ENCODE measurements at regions not wholly inside any gene's neighbourhood (a gene's known extent, or its start where the extent isn't known, plus 50 kb on each side); places are given as distances from the start of the nearest gene placed in this dataset.
"Not testable (repeated sequence)": the region's sequence is repeated elsewhere in the genome, so short reads cannot be mapped to it uniquely, and the experiment has no call there.

DNA sequence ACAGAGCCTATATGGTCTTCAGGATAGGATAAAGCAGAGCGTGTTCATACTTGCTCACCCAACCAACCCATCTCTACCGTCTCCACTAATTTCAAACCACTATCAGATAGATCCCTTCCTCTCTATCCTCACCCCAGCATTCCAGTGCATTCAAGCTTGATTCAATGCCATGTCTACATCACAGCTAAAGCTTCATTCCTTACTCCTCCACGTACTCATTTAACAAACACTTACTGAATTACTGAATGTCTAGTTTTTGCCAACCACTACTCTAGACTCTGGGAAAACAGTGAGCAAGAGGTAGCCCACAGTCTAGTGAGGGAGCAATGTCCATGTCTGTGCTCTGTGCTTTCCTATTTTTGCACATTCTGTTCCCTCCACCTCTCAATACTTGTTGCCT is 163.5 kb upstream of the MSX2 start:
- Histone ChIP-seq H3K79me2 (ENCODE audit: control insufficient read depth, insufficient read depth, low read length) (no peaks in the 10 kb centered on the region), H3K27me3 (replicated peaks in 1 of 2; ENCODE audit: control insufficient read depth in 2 of 2, insufficient read depth in 2 of 2, low read length in 1 of 2) (no peaks in the 10 kb centered on the region), H3K36me3 (ENCODE audit: control insufficient read depth in 2 of 2, insufficient read depth in 2 of 2, low read length in 1 of 2) (no peaks in the 10 kb centered on the region), H3K27ac (ENCODE audit: control insufficient read depth, insufficient read depth) (no peak overlapping the region), H3K4me2 (ENCODE audit: control insufficient read depth, insufficient read depth) (no peak overlapping the region), H3K9me3 (replicated peaks; ENCODE audit: control insufficient read depth, insufficient read depth, low read length) (no peaks in the 10 kb centered on the region), H4K20me1 (ENCODE audit: control insufficient read depth, insufficient read depth) (no peaks in the 10 kb centered on the region), H3K4me3 (no peak overlapping the region), H3K4me1 (ENCODE audit: control insufficient read depth, insufficient read depth, low read length) (no peaks in the 10 kb centered on the region), H3K9ac (ENCODE audit: control insufficient read depth, insufficient read depth, low read length) (no peak overlapping the region), H2AFZ (ENCODE audit: control insufficient read depth, low read depth, low read length) (no peak overlapping the region)
- WGBS (ENCODE audit: insufficient coverage, insufficient replicate concordance, low lambda C conversion rate, missing lambda C conversion rate) = 22% methylated on average over 3 of the region's 3 CpGs
- intact Hi-C loops (cut with micrococcal nuclease; ENCODE audit: unreplicated experiment) (no loop called here), in situ Hi-C loops (cut with MboI) (no loop called here)
- ChIA-PET RAD21 (ENCODE audit: unreplicated experiment) (no interaction called here), POLR2A (no interaction called here), CTCF (no interaction called here), SMC1A (ENCODE audit: uncharacterized antibody, unreplicated experiment) (no interaction called here)
- BruUV-seq (replicated peaks) = no TSS peak
- no peak for ATAC-seq
- no peak for DNase-seq (ENCODE audit: low read depth, low spot score)
- no peak for FAIRE-seq
- no peak for TF ChIP-seq FOXM1 (IDR thresholded peaks at IDR 0.05; ENCODE audit: low read depth, low read length)
- no peak for TF ChIP-seq GABPA (IDR thresholded peaks at IDR 0.05; ENCODE audit: low read depth)
- TF ChIP-seq YY1 (IDR thresholded peaks at IDR 0.05; ENCODE audit: low read depth, low read length) = no peak
- TF ChIP-seq, protein P1, sequence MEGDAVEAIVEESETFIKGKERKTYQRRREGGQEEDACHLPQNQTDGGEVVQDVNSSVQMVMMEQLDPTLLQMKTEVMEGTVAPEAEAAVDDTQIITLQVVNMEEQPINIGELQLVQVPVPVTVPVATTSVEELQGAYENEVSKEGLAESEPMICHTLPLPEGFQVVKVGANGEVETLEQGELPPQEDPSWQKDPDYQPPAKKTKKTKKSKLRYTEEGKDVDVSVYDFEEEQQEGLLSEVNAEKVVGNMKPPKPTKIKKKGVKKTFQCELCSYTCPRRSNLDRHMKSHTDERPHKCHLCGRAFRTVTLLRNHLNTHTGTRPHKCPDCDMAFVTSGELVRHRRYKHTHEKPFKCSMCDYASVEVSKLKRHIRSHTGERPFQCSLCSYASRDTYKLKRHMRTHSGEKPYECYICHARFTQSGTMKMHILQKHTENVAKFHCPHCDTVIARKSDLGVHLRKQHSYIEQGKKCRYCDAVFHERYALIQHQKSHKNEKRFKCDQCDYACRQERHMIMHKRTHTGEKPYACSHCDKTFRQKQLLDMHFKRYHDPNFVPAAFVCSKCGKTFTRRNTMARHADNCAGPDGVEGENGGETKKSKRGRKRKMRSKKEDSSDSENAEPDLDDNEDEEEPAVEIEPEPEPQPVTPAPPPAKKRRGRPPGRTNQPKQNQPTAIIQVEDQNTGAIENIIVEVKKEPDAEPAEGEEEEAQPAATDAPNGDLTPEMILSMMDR (IDR thresholded peaks at IDR 0.05 in 2 of 3, conservative IDR thresholded peaks at IDR 0.05 in 1 of 3; ENCODE audit: control insufficient read depth in 2 of 3, extremely low read depth in 1 of 3, insufficient read depth in 1 of 3, low read depth in 3 of 3, low read length in 3 of 3) = no peak
- TF ChIP-seq CHD1 (IDR thresholded peaks at IDR 0.05; ENCODE audit: low read depth, low read length) = no peak
- no peak for TF ChIP-seq BMI1 (IDR thresholded peaks at IDR 0.05; ENCODE audit: borderline replicate concordance)
- TF ChIP-seq ESRRA (IDR thresholded peaks at IDR 0.05; ENCODE audit: low read length) = no peak
- no peak for TF ChIP-seq EP300 (IDR thresholded peaks at IDR 0.05; ENCODE audit: borderline replicate concordance in 1 of 2, control insufficient read depth in 1 of 2, low read depth in 2 of 2, low read length in 2 of 2)
- no peak for TF ChIP-seq BHLHE40 (IDR thresholded peaks at IDR 0.05; ENCODE audit: borderline replicate concordance in 1 of 2, low read depth in 2 of 2, low read length in 1 of 2)
- TF ChIP-seq SIN3A (IDR thresholded peaks at IDR 0.05; ENCODE audit: low read depth, low read length) = no peak
- no peak for TF ChIP-seq GATAD2B (conservative IDR thresholded peaks at IDR 0.05; ENCODE audit: low read depth)
- no peak for TF ChIP-seq SPI1 (IDR thresholded peaks at IDR 0.05; ENCODE audit: borderline replicate concordance, insufficient read depth, low read depth, low read length)
- no peak for TF ChIP-seq RFX5 (IDR thresholded peaks at IDR 0.05; ENCODE audit: low read depth, low read length)
- no peak for TF ChIP-seq TBL1XR1 (IDR thresholded peaks at IDR 0.05; ENCODE audit: low read depth, low read length)

DNA sequence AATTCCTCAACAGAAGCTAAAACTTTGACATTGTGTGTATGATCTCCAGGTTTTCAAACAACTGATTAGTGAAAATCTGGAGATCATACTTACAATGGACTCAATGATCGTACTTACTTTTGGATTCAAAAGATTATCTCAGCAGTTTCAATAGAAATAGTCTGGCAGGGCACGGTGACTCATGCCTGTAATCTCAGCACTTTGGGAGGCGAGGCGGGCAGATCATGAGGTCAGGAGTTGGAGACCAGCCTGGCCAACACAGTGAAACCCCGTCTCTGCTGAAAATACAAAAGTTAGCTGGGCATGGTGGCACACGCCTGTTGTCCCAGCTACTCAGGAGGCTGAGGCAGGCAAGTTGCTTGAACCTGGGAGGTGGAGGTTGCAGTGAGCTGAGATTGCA is 161.3 kb upstream of the MSX2 start:
- FAIRE-seq; H3K79me2 ChIP-seq (ENCODE audit: control insufficient read depth, insufficient read depth, low read length); in situ Hi-C loops (cut with MboI); H3K9me3 ChIP-seq (replicated peaks; ENCODE audit: control insufficient read depth, insufficient read depth, low read length); H3K4me1 ChIP-seq (ENCODE audit: control insufficient read depth, insufficient read depth, low read length); H2AFZ ChIP-seq (ENCODE audit: control insufficient read depth, low read depth, low read length); H3K27ac ChIP-seq (ENCODE audit: control insufficient read depth, insufficient read depth); RAD21 ChIA-PET (ENCODE audit: unreplicated experiment); ATAC-seq; intact Hi-C loops (cut with micrococcal nuclease; ENCODE audit: unreplicated experiment); CTCF ChIA-PET; SMC1A ChIA-PET (ENCODE audit: uncharacterized antibody, unreplicated experiment); H3K4me3 ChIP-seq; H3K36me3 ChIP-seq (ENCODE audit: control insufficient read depth in 2 of 2, insufficient read depth in 2 of 2, low read length in 1 of 2); H3K9ac ChIP-seq (ENCODE audit: control insufficient read depth, insufficient read depth, low read length); H4K20me1 ChIP-seq (ENCODE audit: control insufficient read depth, insufficient read depth); DNase-seq (ENCODE audit: low read depth, low spot score); H3K4me2 ChIP-seq (ENCODE audit: control insufficient read depth, insufficient read depth); H3K27me3 ChIP-seq (replicated peaks in 1 of 2; ENCODE audit: control insufficient read depth in 2 of 2, insufficient read depth in 2 of 2, low read length in 1 of 2); BruUV-seq (replicated peaks): not testable (repeated sequence)
- 9% methylated on average over 6 of the region's 6 CpGs for WGBS (ENCODE audit: insufficient coverage, insufficient replicate concordance, low lambda C conversion rate, missing lambda C conversion rate)
- POLR2A ChIA-PET = interaction anchor here (0.6 kb wide), 1 partner anchor 146 kb away, joined by 7 read pairs; no protein-coding TSS in a partner anchor

All from GM12878 (cell line).